GM19193 (cell line): ENCODE measurements at regions not wholly inside any gene's neighbourhood (a gene's known extent, or its start where the extent isn't known, plus 50 kb on each side); places are given as distances from the start of the nearest gene placed in this dataset.

Source experiments
- POLR2A ChIP-seq: IDR thresholded peaks from 4 replicates; pipeline ENCODE4 v1.6.1; 2011; ENCODE audit not compliant: insufficient read depth, insufficient read length; ENCODE audit errors: extremely low read depth

- no peak for TF ChIP-seq POLR2A
Observed at GRCh38 chr1:221887758-221888157, 145.9 kb upstream of the DUSP10 start.

- no peak for TF ChIP-seq POLR2A
Observed at GRCh38 chr1:221887415-221887746, 145.5 kb upstream of the DUSP10 start.

- no peak for TF ChIP-seq POLR2A
Observed at GRCh38 chr1:221886743-221887414, 145.0 kb upstream of the DUSP10 start.

- TF ChIP-seq POLR2A, result no peak
Observed at GRCh38 chr1:221886311-221886710, 144.4 kb upstream of the DUSP10 start.

GRCh38 chr1:221884821-221885220, 142.9 kb upstream of the DUSP10 start:
- no peak for TF ChIP-seq POLR2A

GRCh38 chr1:221881805-221882581, 140.1 kb upstream of the DUSP10 start:
- TF ChIP-seq POLR2A, result no peak

- no peak for TF ChIP-seq POLR2A
Observed at GRCh38 chr1:221880182-221880581, 138.3 kb upstream of the DUSP10 start.

GRCh38 chr1:221878134-221878533, 136.2 kb upstream of the DUSP10 start:
- no peak for TF ChIP-seq POLR2A

GRCh38 chr1:221877311-221877710, 135.4 kb upstream of the DUSP10 start:
- TF ChIP-seq POLR2A, result no peak

GRCh38 chr1:221875004-221875330, 133.1 kb upstream of the DUSP10 start:
- no peak for TF ChIP-seq POLR2A

GRCh38 chr1:221874285-221875003, 132.6 kb upstream of the DUSP10 start:
- TF ChIP-seq POLR2A, result no peak

- TF ChIP-seq POLR2A, result no peak
Observed at GRCh38 chr1:221873673-221874072, 131.8 kb upstream of the DUSP10 start.

GRCh38 chr1:221871056-221871455, 129.2 kb upstream of the DUSP10 start:
- no peak for TF ChIP-seq POLR2A

GRCh38 chr1:221869779-221870178, 127.9 kb upstream of the DUSP10 start:
- TF ChIP-seq POLR2A, result no peak

GRCh38 chr1:221868593-221869303, 126.9 kb upstream of the DUSP10 start:
- no peak for TF ChIP-seq POLR2A
